ENCODE measurements at regions not wholly inside any gene's neighbourhood (a gene's known extent, or its start where the extent isn't known, plus 50 kb on each side); places are given as distances from the start of the nearest gene placed in this dataset.

GRCh38 chr6:148193063-148193680 lies 149.5 kb upstream of the SASH1 start:
- Histone ChIP-seq H3K9ac (ENCODE audit: low read depth, low read length) (no peak overlapping the region), H3K4me1 (ENCODE audit: insufficient read depth, low read length) (no peaks in the 10 kb centered on the region), H3K9me3 (ENCODE audit: insufficient read depth, low read length, severe bottlenecking) (no peaks in the 10 kb centered on the region), H3K27ac (ENCODE audit: low read length) (no peak overlapping the region), H3K4me2 (ENCODE audit: insufficient read depth, low read length) (no peak overlapping the region), H3K27me3 (ENCODE audit: insufficient read depth, low read length, poor library complexity) (peaks cover 64% of the 10 kb centered on the region), H4K20me1 (ENCODE audit: insufficient read depth, low read length) (peaks cover 8% of the 10 kb centered on the region; the same call in 1 of the 2 replicates), H3K36me3 (ENCODE audit: insufficient read depth, low read length) (no peaks in the 10 kb centered on the region), H2AFZ (ENCODE audit: low read depth, low read length) (no peak overlapping the region), H3K79me2 (ENCODE audit: insufficient read depth, low read length) (no peaks in the 10 kb centered on the region), H3K4me3 (ENCODE audit: low read depth in 1 of 2, low read length in 2 of 2) (no peak overlapping the region)
- TF ChIP-seq CTCF (IDR thresholded peaks at IDR 0.05; ENCODE audit: borderline replicate concordance, extremely low read depth, low read length, poor library complexity, severe bottlenecking): no peak
- no peak for TF ChIP-seq EZH2 (IDR thresholded peaks at IDR 0.05; ENCODE audit: borderline replicate concordance, low read depth, low read length, severe bottlenecking)
- DNase-seq: no peak
- no peak for ATAC-seq (ENCODE audit: insufficient read depth, low read depth)

- Histone ChIP-seq H4K20me1 (ENCODE audit: insufficient read depth, low read length) (peaks cover 7% of the 10 kb centered on the region; the same call in 1 of the 2 replicates), H3K79me2 (ENCODE audit: insufficient read depth, low read length) (no peaks in the 10 kb centered on the region), H3K27ac (ENCODE audit: low read length) (no peak overlapping the region), H3K4me3 (ENCODE audit: low read depth in 1 of 2, low read length in 2 of 2) (no peak overlapping the region), H2AFZ (ENCODE audit: low read depth, low read length) (no peak overlapping the region), H3K4me1 (ENCODE audit: insufficient read depth, low read length) (no peaks in the 10 kb centered on the region), H3K36me3 (ENCODE audit: insufficient read depth, low read length) (no peaks in the 10 kb centered on the region), H3K9ac (ENCODE audit: low read depth, low read length) (no peak overlapping the region), H3K4me2 (ENCODE audit: insufficient read depth, low read length) (no peak overlapping the region), H3K9me3 (ENCODE audit: insufficient read depth, low read length, severe bottlenecking) (no peaks in the 10 kb centered on the region), H3K27me3 (ENCODE audit: insufficient read depth, low read length, poor library complexity) (peaks cover 58% of the 10 kb centered on the region)
- TF ChIP-seq CTCF (IDR thresholded peaks at IDR 0.05; ENCODE audit: borderline replicate concordance, extremely low read depth, low read length, poor library complexity, severe bottlenecking): no peak
- DNase-seq (no peak), ATAC-seq (ENCODE audit: insufficient read depth, low read depth) (no peak)
Measured at GRCh38 chr6:148195511-148195910, 147.1 kb upstream of the SASH1 start.

GRCh38 chr6:148199584-148199983 lies 143.1 kb upstream of the SASH1 start:
- no peaks in the 10 kb centered on the region for H3K36me3 ChIP-seq (ENCODE audit: insufficient read depth, low read length)
- H3K9ac ChIP-seq (ENCODE audit: low read depth, low read length): no peak overlapping the region
- H4K20me1 ChIP-seq (ENCODE audit: insufficient read depth, low read length): peaks cover 24% of the 10 kb centered on the region
- H3K9me3 ChIP-seq (ENCODE audit: insufficient read depth, low read length, severe bottlenecking): no peaks in the 10 kb centered on the region
- H3K27ac ChIP-seq (ENCODE audit: low read length): no peak overlapping the region
- no peak overlapping the region for H3K4me3 ChIP-seq (ENCODE audit: low read depth in 1 of 2, low read length in 2 of 2)
- DNase-seq (no peak), ATAC-seq (ENCODE audit: insufficient read depth, low read depth) (no peak)
- H3K4me2 ChIP-seq (ENCODE audit: insufficient read depth, low read length): no peak overlapping the region
- H3K79me2 ChIP-seq (ENCODE audit: insufficient read depth, low read length): no peaks in the 10 kb centered on the region
- TF ChIP-seq EZH2 (IDR thresholded peaks at IDR 0.05; ENCODE audit: borderline replicate concordance, low read depth, low read length, severe bottlenecking): no peak
- no peak for TF ChIP-seq CTCF (IDR thresholded peaks at IDR 0.05; ENCODE audit: borderline replicate concordance, extremely low read depth, low read length, poor library complexity, severe bottlenecking)
- no peak overlapping the region for H2AFZ ChIP-seq (ENCODE audit: low read depth, low read length)
- peaks cover 18% of the 10 kb centered on the region for H3K4me1 ChIP-seq (ENCODE audit: insufficient read depth, low read length)
- H3K27me3 ChIP-seq (ENCODE audit: insufficient read depth, low read length, poor library complexity): peaks cover 58% of the 10 kb centered on the region
